ENCODE measurements at regions not wholly inside any gene's neighbourhood (a gene's known extent, or its start where the extent isn't known, plus 50 kb on each side); places are given as distances from the start of the nearest gene placed in this dataset.
A peak's percentile ranks its signal among the peaks of the same experiment; 100 is the strongest.

DNA sequence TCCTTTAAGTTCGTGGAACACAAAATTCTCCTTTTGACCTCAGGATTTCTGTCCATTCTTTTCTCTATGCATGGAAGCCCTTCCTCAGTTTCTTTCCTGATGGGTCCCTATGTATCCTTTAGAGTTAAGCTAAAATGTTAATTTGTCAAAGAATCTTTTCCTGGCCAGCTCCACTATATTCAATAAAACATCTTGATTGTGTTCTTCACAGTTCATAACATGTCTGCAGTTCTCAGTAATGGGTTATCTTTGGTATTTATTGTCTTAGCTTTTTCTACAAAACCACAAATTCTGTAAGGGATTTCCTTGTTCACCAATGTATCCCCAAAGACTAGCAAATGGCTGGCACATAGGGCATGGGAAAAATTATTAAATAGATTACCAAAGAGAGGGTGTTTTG, 998.5 kb downstream of the ADGRL2 start:
- no peak overlapping the region for H3K4me3 ChIP-seq (ENCODE audit: low read depth, low read length)
- DNase-seq (ENCODE audit: low read depth, low spot score) = no peak
- TF ChIP-seq, protein P1, sequence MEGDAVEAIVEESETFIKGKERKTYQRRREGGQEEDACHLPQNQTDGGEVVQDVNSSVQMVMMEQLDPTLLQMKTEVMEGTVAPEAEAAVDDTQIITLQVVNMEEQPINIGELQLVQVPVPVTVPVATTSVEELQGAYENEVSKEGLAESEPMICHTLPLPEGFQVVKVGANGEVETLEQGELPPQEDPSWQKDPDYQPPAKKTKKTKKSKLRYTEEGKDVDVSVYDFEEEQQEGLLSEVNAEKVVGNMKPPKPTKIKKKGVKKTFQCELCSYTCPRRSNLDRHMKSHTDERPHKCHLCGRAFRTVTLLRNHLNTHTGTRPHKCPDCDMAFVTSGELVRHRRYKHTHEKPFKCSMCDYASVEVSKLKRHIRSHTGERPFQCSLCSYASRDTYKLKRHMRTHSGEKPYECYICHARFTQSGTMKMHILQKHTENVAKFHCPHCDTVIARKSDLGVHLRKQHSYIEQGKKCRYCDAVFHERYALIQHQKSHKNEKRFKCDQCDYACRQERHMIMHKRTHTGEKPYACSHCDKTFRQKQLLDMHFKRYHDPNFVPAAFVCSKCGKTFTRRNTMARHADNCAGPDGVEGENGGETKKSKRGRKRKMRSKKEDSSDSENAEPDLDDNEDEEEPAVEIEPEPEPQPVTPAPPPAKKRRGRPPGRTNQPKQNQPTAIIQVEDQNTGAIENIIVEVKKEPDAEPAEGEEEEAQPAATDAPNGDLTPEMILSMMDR (IDR thresholded peaks at IDR 0.05; ENCODE audit: low read depth, low read length) = no peak
- in situ Hi-C loops (cut with HindIII; ENCODE audit: low sequenced_read_pairs) = no loop called here

DNA sequence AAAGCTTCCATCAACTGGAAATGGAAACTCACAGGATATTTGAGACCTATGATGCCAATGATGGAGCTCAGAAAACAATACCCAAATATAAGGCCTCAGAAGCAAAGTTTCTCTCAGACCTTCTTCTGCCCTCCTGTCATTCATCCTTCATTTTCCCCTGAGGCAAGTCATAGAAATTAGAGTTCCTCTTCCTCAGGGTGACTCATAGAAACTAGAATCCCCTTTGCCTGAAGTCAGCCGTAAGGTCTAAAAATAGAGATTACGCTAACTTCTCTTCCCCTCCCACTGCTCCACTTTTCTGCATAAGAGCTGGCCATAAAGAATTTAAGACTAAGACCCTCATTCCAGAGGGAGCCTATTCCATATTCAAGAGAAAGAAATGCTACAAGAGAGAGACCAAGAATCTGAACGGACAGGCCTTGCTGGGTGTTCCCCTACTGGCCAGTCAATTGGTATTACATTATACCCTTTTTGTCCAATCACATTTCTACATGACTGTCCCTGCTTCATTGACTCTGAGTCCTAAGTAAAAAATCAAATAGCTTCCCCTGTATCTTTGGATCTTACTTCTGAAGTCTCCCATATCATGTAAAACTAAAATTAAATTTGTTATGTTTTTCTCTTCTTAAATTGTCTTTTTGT, 994.9 kb downstream of the ADGRL2 start:
- TF ChIP-seq, protein P1 (IDR thresholded peaks at IDR 0.05; ENCODE audit: low read depth, low read length) = no peak
- no peak overlapping the region for H3K4me3 ChIP-seq (ENCODE audit: low read depth, low read length)
- in situ Hi-C loops (cut with HindIII; ENCODE audit: low sequenced_read_pairs) = no loop called here
- peak; percentile 5 for DNase-seq (ENCODE audit: low read depth, low spot score)

DNA sequence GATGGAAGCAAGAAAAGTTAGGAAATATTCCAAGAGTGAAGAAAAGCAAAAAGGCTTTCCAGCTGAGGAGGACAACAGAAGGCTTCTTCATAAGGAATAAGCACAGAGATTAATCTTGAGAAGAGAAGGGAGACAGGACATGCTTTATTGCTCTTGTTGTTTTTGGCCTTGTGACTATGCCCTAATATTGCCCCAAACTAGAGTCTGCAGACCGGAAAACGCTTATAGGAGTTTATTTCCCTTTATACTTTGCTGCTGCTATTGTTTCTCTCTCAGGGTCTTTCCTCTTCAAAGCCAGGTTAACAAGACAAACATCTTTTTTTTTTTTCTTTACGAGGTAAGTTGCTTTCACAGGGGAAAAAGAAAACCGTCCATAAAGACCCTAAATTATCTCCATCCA, 991.4 kb downstream of the ADGRL2 start:
- in situ Hi-C loops (cut with HindIII; ENCODE audit: low sequenced_read_pairs) = no loop called here
- TF ChIP-seq, protein P1 (IDR thresholded peaks at IDR 0.05; ENCODE audit: low read depth, low read length) = no peak
- H3K4me3 ChIP-seq (ENCODE audit: low read depth, low read length) = no peak overlapping the region
- no peak for DNase-seq (ENCODE audit: low read depth, low spot score)

DNA sequence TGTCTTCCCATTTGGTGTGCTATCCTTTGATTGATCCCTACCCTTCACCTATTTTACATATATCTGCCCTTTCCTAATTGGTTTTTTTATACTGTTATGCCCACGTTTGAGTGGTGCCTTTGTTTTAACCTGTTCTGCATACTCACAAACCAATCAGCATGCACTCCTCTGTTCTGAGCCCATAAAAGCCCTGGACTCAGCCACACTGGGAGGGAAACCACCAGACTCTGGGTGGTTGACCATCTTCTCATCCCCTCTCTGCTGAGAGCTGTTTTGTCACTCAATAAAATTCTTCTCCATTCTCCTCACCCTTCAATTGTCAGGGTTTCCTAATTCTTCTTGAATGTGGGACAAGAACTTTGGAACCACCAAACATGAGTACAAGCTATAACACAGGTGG, 989.8 kb downstream of the ADGRL2 start:
- TF ChIP-seq, protein P1 (IDR thresholded peaks at IDR 0.05; ENCODE audit: low read depth, low read length) = no peak
- H3K4me3 ChIP-seq (ENCODE audit: low read depth, low read length) = no peak overlapping the region
- no peak for DNase-seq (ENCODE audit: low read depth, low spot score)
- in situ Hi-C loops (cut with HindIII; ENCODE audit: low sequenced_read_pairs) = no loop called here

DNA sequence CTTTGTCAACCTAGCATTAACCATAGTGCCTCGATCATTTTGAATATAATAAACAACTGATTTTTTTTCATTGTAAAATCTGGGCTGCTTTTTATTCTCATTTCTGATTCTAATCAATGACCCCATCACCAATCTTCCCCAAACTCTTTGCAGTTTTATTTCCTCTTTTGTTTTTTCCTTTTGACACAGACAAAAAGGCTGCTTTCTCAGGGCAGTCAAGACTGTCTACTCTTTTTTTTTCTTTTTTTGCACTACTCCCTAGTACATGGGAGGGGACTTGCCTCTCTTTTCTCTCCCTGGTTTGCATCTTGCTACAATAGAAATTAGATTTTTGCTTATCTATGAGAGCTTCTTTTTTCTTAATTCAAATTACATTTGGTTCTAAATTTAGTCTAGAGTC, 987.9 kb downstream of the ADGRL2 start:
- no peak overlapping the region for H3K4me3 ChIP-seq (ENCODE audit: low read depth, low read length)
- TF ChIP-seq, protein P1 (IDR thresholded peaks at IDR 0.05; ENCODE audit: low read depth, low read length) = no peak
- in situ Hi-C loops (cut with HindIII; ENCODE audit: low sequenced_read_pairs) = no loop called here
- DNase-seq (ENCODE audit: low read depth, low spot score) = no peak

DNA sequence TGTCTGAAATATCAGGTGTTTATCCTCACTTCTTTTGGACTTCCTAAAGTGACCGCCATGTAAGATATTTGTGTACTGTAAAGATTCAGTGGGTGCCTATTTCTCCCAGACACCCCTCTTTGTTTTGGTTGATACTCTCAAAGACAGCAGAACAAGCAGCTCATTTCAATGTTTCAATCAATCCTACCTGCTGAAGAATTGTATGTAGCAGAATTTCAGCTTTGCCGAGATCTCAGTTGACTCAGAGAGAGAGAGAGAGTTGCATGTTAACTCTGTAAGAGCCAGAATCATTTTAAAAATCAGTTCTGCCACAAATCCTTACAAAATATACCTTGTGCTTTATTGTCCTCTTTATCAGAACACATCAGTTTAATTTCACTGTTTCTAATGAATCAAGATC, 987.3 kb downstream of the ADGRL2 start:
- in situ Hi-C loops (cut with HindIII; ENCODE audit: low sequenced_read_pairs) = no loop called here
- H3K4me3 ChIP-seq (ENCODE audit: low read depth, low read length) = no peak overlapping the region
- no peak for DNase-seq (ENCODE audit: low read depth, low spot score)
- TF ChIP-seq, protein P1 (IDR thresholded peaks at IDR 0.05; ENCODE audit: low read depth, low read length) = no peak

Data from astrocyte of the spinal cord (primary cell).